HG03095 (cell line): ENCODE measurements at regions not wholly inside any gene's neighbourhood (a gene's known extent, or its start where the extent isn't known, plus 50 kb on each side); places are given as distances from the start of the nearest gene placed in this dataset.

Experiments
- ATAC-seq: cut with Tn5 transposase; IDR thresholded peaks from one replicate; pipeline ENCODE4 v1.9.1; 2021; ENCODE audit warnings: moderate library complexity; ENCODE audit not compliant: unreplicated experiment

DNA sequence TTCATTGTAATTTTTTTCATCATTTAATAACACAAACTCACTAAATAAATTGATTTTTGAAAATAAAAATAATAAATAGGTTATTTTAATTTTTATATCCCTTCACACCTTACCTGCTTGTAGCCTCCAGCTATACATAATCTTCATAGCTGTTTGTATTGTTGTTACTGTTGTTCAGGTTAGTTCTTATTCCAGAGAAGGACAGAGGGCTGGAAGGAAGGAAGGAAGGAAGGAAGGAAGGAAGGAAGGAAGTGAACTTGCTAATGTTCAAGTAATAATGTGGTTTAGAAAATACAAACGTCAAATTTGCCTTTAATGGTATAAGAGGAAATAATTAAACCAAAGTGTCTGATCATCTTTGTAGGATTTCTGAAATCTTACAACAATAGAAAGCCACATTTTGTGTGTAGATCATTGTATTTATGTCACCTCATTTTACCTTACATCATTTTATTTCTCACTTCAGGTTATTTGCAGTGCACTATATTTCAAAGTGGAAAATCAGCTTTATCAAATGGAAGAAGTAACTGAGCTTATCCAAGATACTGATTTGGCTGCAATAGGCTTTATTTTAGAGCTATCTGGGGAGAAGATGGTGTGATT, 660.0 kb upstream of the CCDC54 start:
- no peak for ATAC-seq

DNA sequence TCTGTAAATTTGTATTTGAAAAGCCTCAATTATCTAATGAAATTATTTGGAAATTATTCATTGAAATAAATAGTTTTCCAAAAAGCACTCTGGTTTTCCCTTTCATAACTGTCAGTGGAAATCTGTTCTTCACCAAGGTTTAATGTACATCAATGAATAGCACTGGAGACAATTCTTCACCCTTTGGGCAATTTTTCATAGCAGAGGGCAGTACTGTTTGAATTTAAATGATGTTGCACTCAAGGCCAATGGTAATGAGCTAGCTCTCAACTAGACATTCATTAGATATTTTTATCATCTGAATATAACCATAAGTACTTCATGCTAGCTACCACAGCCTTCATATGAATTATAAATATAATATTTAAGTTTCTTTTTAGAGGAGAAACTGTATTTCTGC, 658.2 kb upstream of the CCDC54 start:
- ATAC-seq: no peak

DNA sequence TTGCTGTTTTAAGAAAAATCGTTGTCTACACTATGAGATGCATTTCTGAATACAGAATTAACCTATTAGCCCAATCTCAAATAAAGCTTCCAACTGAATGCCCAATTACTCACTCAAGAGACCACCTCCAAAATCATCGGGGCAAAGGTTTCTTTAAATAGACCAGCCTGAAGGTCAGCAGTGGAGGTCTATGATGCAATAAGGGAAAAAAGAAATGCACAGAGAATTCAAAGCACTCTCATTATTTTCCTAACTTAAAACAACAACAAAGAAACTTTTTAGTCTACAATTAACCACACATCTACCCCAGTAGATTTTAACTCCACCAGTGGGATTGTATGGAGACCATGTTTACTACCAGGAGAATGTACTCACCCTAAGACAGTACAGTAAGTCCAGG, 657.7 kb upstream of the CCDC54 start:
- no peak for ATAC-seq

DNA sequence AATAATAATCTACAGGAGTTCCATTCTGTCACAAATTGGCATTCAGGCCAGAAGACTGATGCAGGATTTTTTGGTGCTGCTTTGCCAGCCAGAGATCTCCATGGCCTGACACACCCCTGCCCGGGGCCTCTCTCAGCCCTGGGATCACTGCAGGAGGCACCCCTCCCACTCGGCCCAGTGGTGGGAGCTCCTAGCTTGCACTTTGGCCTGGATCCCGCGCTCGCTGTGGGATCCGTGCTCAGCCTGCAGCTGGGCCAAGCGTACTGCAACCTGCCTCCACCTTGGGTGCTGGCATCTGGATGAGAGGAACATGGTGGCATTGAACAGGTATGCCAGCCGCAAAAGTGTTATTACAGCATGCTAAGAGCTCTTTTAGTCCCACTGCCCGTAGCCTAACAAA, 656.7 kb upstream of the CCDC54 start:
- no peak for ATAC-seq

DNA sequence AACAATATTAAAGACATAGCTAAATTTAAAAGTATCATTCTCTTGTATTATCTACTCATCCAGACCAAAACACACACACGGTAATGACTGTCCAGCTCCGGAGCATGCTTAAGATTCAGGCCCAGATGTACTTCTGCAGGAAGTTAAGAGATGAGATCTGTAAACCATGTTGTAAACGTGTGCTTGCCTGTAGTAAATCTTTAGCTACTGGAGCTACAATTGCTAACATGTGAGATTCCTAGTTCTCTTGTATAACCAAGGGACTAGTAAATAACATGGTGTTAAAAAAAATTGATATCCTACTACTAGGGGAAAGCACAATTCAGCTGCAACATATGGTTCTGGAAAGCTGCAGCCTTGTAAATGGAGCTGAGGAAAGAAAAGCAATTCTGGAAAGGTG, 651.7 kb upstream of the CCDC54 start:
- ATAC-seq: no peak

DNA sequence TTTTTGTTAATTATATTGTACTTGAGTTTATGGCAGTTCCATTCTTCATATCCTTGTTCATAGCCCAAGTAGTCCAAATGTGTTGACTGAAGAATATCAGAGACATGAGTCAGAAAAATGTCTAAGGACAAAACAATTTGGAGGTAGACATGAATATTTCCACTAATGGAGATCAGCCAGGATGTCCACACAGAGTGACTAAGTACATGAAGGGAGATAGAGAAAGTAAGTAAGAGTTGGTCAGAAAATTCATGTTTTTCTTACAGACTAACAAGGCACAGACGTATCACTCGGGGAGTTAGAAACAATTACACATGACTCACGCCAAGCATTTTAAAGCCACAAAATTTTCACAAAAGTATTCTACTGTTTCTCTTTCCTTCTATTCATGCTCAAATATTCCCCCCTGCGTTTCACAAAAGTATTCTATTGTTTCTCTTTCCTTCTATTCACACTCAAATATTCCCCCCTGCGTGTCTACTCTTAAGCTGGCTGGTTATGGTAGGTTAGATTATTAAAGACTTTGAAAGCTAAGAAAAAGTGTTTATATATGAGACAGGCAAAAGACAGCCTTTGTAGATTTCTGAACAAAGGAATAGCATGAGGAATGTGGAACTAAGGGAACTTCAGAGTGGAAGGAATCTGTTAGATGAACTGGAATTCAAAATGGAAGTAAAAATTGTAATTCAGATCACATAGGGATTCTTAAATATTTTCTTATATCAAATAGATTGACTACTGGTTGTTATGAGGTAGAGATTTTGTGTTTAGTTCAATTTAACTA, 648.7 kb upstream of the CCDC54 start:
- no peak for ATAC-seq

DNA sequence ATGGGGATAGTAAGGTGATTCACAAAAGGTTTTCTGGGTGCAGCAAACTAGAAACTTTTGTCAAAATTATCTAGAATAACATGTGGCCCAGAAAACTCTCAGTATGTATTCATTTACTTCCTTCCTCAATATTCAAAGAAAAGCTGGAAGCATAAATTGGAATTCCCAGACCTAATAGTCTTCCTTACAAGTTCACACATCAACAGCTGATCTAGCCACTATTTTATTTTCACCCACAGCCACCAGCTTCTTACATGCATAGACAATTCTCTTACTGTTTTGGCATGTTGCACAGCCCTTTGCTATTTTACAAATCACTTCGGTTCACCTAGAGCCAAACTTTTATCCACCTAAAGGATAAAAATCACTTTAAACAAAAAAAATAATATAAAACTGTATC, 647.8 kb upstream of the CCDC54 start:
- no peak for ATAC-seq

DNA sequence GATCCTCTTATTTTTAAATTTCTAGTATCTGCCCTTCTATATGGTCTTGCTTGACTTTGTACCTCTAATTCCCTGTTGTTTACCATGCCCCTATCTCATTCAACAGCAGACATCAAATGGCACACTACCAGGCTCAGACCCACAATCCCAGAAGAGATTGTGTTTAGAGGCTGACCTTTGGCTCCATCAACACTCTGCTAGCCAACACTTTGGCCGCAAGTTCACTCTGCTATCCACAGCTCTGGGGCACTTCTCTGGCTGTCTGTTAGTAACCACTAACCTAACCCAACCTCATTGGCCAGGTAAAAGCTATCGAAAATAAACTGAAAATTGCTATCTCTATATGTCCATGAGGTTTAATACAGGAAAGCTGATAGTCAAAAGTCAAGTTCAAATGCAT, 646.0 kb upstream of the CCDC54 start:
- ATAC-seq: no peak

DNA sequence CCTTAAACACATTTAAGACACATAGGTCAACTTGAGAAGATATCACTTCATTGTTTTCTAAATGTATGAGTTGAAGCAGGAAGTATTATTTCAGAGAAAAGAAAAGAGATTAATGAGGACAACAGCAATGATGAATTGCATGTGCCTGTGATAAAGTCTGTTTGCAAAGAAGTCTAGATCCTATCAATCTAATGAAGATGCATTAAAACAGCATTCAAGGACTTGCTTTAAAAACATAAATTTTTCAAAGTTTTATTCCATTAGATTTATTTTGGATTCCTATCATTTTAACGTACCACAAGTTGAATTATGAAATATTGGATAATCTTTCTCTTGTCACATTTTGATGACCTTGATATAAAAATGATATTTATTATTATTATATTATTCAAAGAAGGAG, 642.5 kb upstream of the CCDC54 start:
- ATAC-seq: no peak

DNA sequence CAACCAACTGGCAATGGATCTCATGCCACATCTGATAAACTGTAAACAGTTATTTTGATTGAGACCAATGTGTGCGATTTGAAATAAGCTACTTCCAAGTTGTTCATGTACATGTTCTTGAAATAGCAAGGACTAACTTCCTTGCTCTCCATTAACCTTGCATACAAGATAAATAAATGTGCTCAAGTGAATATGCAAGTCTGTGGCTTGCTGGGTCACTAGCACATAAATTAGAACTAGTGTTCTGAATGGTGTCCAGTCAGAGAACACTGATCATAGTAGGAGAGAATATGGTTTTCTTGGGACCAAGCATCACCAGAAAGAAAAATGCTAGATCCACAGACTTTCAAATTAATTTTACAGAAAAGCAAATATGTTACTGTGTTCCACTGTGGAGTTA, 640.0 kb upstream of the CCDC54 start:
- no peak for ATAC-seq

DNA sequence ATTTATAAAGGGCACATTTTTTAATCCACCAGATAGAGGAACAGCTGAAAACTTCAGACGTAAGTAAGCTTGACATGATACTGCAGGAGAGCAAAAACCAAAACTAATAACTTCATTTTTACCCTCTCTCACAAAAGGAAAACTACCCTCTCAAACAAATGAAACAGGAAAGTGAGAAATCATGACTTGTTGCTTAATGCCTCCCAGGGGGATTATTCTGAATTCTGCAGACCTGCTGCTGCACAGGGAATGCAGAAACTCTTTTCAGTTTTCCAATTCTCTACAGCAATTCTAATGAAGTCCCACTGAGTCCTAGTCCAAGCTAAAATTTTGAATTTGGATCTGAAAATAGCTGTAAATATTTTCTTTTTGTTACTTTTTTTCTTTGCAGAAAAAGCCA, 637.1 kb upstream of the CCDC54 start:
- ATAC-seq: no peak

DNA sequence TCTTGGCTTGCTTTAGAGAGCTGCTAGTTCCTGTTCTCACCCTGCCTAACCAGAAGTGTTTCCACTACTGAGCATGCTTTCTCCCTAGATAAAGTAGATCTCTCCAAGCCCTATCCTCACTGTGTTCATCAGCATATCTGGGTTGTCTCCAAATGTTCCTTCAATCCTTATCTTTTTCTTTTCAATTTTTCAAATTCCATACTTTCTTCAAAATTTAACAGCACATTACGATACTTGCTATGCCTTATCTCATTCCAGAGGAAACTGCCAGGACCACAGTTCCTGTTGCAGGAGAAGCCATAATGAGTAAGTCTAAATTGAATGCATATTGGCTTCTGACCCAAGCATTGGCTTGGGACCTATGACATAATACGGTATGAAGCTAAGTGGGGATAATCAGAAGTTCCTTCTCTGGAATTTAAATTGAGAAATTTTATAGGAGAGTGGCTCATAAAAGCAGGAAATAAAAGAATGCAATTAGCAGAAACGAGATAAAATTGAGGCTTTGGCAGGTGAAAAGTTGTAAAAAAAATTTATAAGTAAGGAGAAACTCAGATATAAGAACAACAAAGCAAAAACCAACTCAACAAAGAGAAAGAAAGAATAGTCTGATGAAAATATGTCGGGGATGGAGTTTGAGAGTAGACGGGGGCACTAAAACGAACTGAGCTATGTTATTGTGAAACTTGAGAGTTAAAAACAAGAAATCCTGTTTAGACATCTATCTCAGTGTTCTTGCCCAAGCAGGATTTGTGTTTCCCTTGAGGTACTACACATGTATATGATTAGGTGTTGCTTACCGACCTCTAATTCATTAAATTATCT, 631.7 kb upstream of the CCDC54 start:
- no peak for ATAC-seq

DNA sequence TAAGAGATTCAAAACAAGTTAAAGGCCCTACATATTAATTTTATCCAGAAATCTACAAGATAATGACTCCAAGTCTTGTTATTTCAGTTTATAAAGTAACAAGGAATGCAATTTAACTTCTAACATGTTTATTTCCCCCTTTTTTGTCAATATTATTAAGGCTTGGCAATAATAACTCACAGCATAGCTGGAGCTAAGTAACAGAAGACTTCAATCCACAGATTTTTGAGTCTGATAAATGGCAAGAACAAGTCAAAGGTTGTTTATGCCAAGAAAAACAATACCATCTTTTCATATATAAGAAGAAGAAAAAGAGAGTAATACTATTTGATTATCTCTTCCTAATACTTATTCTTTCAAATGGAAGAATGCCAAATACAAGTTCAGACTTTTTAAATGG, 631.0 kb upstream of the CCDC54 start:
- no peak for ATAC-seq

DNA sequence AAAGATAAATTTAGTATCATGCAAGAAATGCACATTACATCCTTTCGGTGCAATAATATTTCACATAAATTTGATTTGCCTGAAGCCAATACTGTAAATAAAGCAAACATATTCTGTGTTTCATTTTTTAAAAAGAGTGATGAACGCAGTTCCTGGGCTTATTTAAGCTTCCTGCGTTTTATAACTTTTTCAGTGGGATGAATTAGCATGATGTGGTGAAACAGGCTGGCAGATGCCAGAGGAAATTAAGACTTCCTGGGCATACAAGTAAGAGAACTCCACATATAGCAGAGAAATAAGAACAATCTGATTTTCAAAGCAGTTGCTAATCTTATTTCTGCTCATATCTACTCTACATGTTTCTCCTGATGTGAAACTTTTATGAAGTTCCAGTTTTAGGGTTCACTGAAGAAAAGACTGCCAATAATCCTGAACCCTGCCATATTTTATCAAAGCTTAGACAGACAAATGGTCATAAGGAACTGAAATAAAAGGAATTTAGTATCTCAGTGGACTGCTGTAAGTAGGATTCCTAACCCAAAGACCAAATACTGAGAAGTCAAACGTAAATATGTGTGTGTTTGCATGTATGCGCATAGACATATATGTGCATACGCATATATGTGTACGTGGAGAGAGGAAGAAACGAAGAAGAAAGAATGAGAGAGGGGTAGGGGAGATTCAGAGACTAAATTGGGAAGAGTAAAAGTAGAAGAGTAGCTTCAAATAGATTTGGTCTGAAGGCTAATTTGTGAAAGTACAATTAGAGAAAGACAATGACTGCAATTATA, 628.6 kb upstream of the CCDC54 start:
- no peak for ATAC-seq

DNA sequence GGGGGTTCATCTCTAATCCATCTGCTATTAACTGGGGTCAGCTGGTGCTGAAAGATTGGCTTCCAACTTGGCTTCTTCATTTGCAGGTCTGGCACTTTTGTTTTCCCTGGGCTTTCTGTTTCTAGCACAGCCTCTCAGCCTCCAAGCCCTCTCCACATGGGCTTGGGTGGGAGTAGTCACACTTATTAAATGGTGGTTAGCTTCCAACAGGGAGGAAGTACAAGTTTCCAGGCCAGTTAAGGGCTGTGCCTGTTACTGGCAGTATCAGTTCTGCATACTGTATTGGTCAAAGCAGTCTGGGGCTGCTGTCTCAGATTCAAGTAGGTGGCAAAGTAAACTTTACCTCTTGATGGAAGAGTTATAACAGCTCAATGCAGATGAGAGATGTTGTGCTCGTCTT, 627.1 kb upstream of the CCDC54 start:
- no peak for ATAC-seq

DNA sequence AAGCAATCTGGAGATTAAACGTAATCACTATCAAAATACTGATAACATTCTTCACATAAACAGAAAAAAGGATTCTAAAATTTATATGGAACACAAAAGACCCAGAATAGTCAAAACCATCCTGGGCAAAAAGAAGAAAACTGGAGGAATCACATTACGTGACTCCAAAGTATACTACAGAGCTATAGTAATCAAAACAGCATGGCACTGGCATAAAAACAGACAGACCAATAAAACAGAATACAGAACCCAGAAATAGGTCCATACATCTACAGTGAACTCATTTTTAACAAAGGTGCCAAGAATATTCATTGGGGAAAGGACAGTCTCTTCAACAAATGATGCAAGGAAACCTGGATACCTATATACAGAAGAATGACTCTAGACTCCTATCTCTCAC, 621.9 kb upstream of the CCDC54 start:
- no peak for ATAC-seq

DNA sequence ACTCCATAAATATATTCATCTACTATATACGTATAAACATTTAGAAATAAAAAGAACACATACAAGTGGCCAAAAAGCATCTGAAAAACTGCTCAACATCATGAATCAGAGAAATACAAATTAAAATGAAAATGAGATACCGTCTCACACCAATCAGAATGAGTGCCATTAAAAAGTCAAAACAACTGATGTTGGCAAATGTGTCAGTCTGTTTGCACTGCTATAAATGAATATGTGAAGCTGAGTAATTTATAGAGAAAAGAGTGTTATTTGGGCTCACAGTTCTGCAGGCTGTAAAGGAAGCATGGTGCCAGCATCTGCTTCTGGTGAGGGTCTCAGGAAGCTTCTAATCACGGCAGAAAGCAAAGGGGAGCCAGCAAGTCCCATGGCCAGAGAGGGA, 620.3 kb upstream of the CCDC54 start:
- no peak for ATAC-seq

DNA sequence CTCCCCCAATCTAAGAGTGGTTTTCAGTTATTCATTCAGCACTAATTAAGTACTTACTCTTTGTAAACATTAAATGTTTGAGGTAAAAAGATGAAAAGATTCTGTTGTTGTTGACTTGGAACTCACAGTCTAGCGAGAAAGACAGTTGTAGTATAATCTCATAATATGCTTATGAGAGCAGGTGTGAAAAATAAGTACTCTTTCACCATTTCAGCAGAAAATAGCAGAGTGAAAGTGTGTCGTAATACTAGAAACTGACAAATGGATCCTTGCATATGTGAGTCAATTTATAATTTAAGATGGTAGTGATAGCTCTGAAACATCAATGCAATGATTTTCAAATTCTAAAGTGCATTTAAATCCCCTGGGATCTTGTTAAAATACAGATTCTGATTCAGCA, 618.8 kb upstream of the CCDC54 start:
- ATAC-seq: no peak

DNA sequence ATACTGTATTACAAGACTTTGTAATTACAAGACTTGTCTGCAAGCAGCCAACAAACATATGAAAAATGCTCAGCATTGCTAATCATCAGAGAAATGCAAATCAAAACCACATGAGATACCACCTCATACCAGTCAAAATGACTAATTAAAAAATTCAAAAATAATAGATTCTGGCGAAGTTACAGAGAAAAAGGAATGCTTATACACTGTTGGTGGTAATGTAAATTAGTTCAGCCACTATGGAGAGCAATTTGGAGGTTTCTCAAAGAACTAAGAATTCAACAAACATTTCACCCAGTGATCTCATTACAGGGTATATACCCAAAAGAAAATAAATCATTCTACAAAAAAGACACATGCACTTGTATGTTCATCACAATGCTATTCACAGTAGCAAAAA, 617.5 kb upstream of the CCDC54 start:
- no peak for ATAC-seq

DNA sequence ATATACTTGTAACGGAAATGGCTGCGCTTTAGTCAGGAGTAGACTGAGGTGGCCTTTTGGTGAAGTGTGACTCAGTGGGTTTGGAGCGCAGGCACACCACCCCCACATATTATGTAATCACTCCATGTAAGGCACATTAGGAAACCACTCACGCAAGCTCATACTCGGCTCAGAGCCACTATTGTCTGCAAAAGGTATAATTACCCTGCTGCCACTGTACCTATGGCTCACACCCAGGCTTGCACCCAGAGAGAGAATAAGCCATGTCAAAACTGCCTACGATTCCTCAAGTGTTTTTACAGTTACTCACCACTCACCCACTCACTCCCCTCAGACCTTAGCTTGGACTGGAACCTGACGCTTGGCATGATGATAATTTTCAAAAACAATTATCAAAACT, 611.9 kb upstream of the CCDC54 start:
- ATAC-seq: no peak

DNA sequence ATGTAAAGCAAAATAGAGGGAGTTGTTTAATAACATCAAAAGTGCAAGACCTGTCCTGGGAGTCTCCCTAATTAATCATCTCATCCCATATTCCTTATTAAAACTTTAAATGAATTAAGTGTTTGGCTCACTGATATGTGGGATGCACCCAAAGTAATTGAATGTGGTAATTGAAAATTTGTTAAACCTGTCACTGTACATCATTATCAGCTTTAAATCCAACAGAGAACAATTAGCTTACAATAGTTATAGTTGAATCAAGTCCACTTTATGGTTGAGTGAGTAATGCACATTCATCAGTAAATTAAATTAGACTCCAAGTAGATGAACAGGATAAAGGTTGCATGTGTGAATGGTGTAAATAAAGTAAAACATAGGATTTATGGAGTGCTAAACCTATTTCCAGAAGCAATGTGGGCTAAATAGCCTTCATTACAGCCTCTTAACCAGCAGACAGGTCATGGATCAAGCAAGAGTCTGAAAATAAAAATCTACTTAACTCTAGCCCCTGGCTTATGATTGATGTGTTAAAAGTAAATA, 608.2 kb upstream of the CCDC54 start:
- ATAC-seq: no peak
